Transverse colon (tissue), 4 donors: ENCODE measurements at regions not wholly inside any gene's neighbourhood (a gene's known extent, or its start where the extent isn't known, plus 50 kb on each side); places are given as distances from the start of the nearest gene placed in this dataset.

ENCODE experiments used
- DNase-seq: peaks from one replicate; pipeline ENCODE4 v3.0.0-alpha.2; 2019
- H3K27ac ChIP-seq, 4 donors: fragments of 200-600 bp; sonication (generic); 2 replicates each; pipeline ENCODE4 v1.5.1; 2016 to 2018; ENCODE audit warnings: inconsistent platforms in 4 of 4
- H3K27me3 ChIP-seq: fragments of 200-600 bp; sonication (generic); 2 replicates; pipeline ENCODE4 v1.5.1; 2017; ENCODE audit warnings: inconsistent platforms
- H3K36me3 ChIP-seq, 4 donors: fragments of 200-600 bp; sonication (generic); 2 replicates each; pipeline ENCODE4 v1.5.1; 2017 to 2019; ENCODE audit warnings: inconsistent platforms in 4 of 4
- H3K4me1 ChIP-seq, 4 donors: fragments of 200-600 bp; sonication (generic); 2 replicates each; pipeline ENCODE4 v1.5.1; 2017 to 2020; ENCODE audit warnings: inconsistent platforms in 4 of 4
- H3K4me3 ChIP-seq, 4 donors: fragments of 200-600 bp; sonication (generic); 1 replicate in 1 of 4; 2 replicates in 3 of 4; pipeline versions ENCODE4 v1.5.1 to v1.6.1; 2017 to 2019; ENCODE audit warnings: inconsistent platforms in 4 of 4
- H3K9me3 ChIP-seq, 2 donors: fragments of 200-600 bp; sonication (generic); 2 replicates each; pipeline ENCODE4 v1.5.1; 2017 to 2019; ENCODE audit warnings: inconsistent platforms in 2 of 2
- CTCF ChIP-seq, 5 experiments: fragments of 200-600 bp in 3 of 5; fragments of 450-650 bp in 2 of 5; sonication (generic) in 3 of 5; IDR thresholded peaks; 1 replicate in 2 of 5; 2 replicates in 3 of 5; pipeline ENCODE4 v1.5.1; 2016 to 2017; ENCODE audit warnings: antibody characterized with exemption in 5 of 5, inconsistent platforms in 3 of 5, mild to moderate bottlenecking in 2 of 5, moderate library complexity in 1 of 5
- EP300 ChIP-seq: sonication (generic); formaldehyde crosslinking; IDR thresholded peaks from one replicate; pipeline ENCODE4 v1.6.1; 2017; ENCODE audit warnings: antibody characterized with exemption, low read depth
- POLR2A ChIP-seq: fragments of 450-650 bp; IDR thresholded peaks from one replicate; pipeline ENCODE4 v1.6.1; 2016; ENCODE audit warnings: antibody characterized with exemption, mild to moderate bottlenecking, moderate library complexity
- POLR2AphosphoS5 ChIP-seq, 3 donors: sonication (generic); formaldehyde crosslinking; IDR thresholded peaks; one replicate each; pipeline ENCODE4 v1.6.1; 2016; ENCODE audit warnings: antibody characterized with exemption in 3 of 3
- WGBS, 2 donors: methylation state at CpG; one replicate each; pipeline ENCODE4 v1.1.5; 2018; ENCODE audit warnings: low coverage in 1 of 2; 5-methylcytosine and 5-hydroxymethylcytosine counted together
- in situ Hi-C, 4 donors: fragments of 200-750 bp; cut with MboI; loops; one replicate each; pipeline versions ENCODE4 v1.15.0 to v1.15.1; 2017; ENCODE audit warnings: low sequenced_read_pairs in 3 of 4, low pct_ligation_motif_present in 1 of 4, low pct_unique_long_range_greater_than_20kb in 1 of 4
- intact Hi-C: fragments of 100-400 bp; cut with DNase I; formaldehyde crosslinking; loops from one replicate; pipeline ENCODE4 v1.15.1; 2023; ENCODE audit warnings: low total_unique reads

GRCh38 chrY:8687154-8687553 lies 650.1 kb upstream of the TSPY4 start:
- TF ChIP-seq CTCF (IDR thresholded peaks at IDR 0.05): no peak
- TF ChIP-seq EP300: no peak
- no peak for TF ChIP-seq POLR2AphosphoS5 (IDR thresholded peaks at IDR 0.05)
- no peak for TF ChIP-seq POLR2A
- intact Hi-C loops (no loop called here), in situ Hi-C loops (no loop called here)
- Histone ChIP-seq H3K4me1 (no peaks in the 10 kb centered on the region), H3K9me3 (no peaks in the 10 kb centered on the region), H3K27me3 (no peaks in the 10 kb centered on the region), H3K4me3 (no peak overlapping the region), H3K36me3 (no peaks in the 10 kb centered on the region), H3K27ac (no peak overlapping the region)
- 93% methylated on average over 5 of the region's 5 CpGs; no CpG with 5 or more reads in 1 of the 2 donors for WGBS, 2 donors
- DNase-seq: no peak

GRCh38 chrY:8690901-8691685 lies 646.2 kb upstream of the TSPY4 start:
- Histone ChIP-seq H3K27ac (no peak overlapping the region), H3K27me3 (no peaks in the 10 kb centered on the region), H3K9me3 (no peaks in the 10 kb centered on the region), H3K36me3 (no peaks in the 10 kb centered on the region), H3K4me3 (no peak overlapping the region), H3K4me1 (no peaks in the 10 kb centered on the region)
- DNase-seq: no peak
- intact Hi-C loops: no loop called here
- in situ Hi-C loops: no loop called here
- TF ChIP-seq POLR2AphosphoS5 (IDR thresholded peaks at IDR 0.05) (no peak), POLR2A (no peak), EP300 (no peak), CTCF (IDR thresholded peaks at IDR 0.05) (no peak)
- whole genome bisulfite sequencing, 2 donors: no CpG with 5 or more reads among the region's 2 CpGs

GRCh38 chrY:8698571-8698970 lies 638.7 kb upstream of the TSPY4 start:
- H3K27ac ChIP-seq: no peak overlapping the region
- H3K4me3 ChIP-seq: no peak overlapping the region
- H3K9me3 ChIP-seq: no peaks in the 10 kb centered on the region
- intact Hi-C loops: no loop called here
- no peaks in the 10 kb centered on the region for H3K4me1 ChIP-seq
- WGBS, 2 donors: no CpG with 5 or more reads among the region's 3 CpGs
- no peak for DNase-seq
- no peak for TF ChIP-seq EP300
- TF ChIP-seq CTCF (IDR thresholded peaks at IDR 0.05): no peak
- TF ChIP-seq POLR2AphosphoS5 (IDR thresholded peaks at IDR 0.05): no peak
- no peaks in the 10 kb centered on the region for H3K36me3 ChIP-seq
- in situ Hi-C loops: no loop called here
- H3K27me3 ChIP-seq: no peaks in the 10 kb centered on the region

GRCh38 chrY:8705636-8706300 lies 631.5 kb upstream of the TSPY4 start:
- no peaks in the 10 kb centered on the region for H3K4me1 ChIP-seq
- H3K27me3 ChIP-seq: no peaks in the 10 kb centered on the region
- intact Hi-C loops (no loop called here), in situ Hi-C loops (no loop called here)
- H3K4me3 ChIP-seq: no peak overlapping the region
- no peaks in the 10 kb centered on the region for H3K9me3 ChIP-seq
- H3K36me3 ChIP-seq: no peaks in the 10 kb centered on the region
- TF ChIP-seq POLR2A (no peak), EP300 (no peak), CTCF (IDR thresholded peaks at IDR 0.05) (no peak), POLR2AphosphoS5 (IDR thresholded peaks at IDR 0.05) (no peak)
- no peak overlapping the region for H3K27ac ChIP-seq
- no peak for DNase-seq
- no CpG with 5 or more reads among the region's 8 CpGs for WGBS, 2 donors
